Keratinocyte (primary cell): ENCODE measurements at regions not wholly inside any gene's neighbourhood (a gene's known extent, or its start where the extent isn't known, plus 50 kb on each side); places are given as distances from the start of the nearest gene placed in this dataset.
A peak's percentile ranks its signal among the peaks of the same experiment; 100 is the strongest.

Experiments
- DNase-seq: peaks from one replicate; pipeline ENCODE4 v3.0.0-alpha.2; 2011; ENCODE audit warnings: low read depth, missing footprints, low spot score
- FAIRE-seq: peaks from 2 replicates; lab custom pipeline; 2011; peaks lifted over from hg19 to GRCh38; lab: Jason Lieb, UNC
- H2AFZ ChIP-seq: 2 replicates; pipeline ENCODE4 v1.6.0; 2012; ENCODE audit warnings: low read length, control low read depth, inconsistent platforms; ENCODE audit not compliant: control insufficient read depth
- H3K27ac ChIP-seq: 2 replicates; pipeline ENCODE4 v1.5.1; 2011; ENCODE audit warnings: low read length; ENCODE audit not compliant: control insufficient read depth, insufficient read depth
- H3K27me3 ChIP-seq: 3 replicates; pipeline ENCODE4 v1.6.0; 2011; ENCODE audit warnings: low read length; ENCODE audit not compliant: control insufficient read depth, insufficient read depth; ENCODE audit errors: extremely low read depth
- H3K36me3 ChIP-seq, 2 experiments: 2 replicates in 1 of 2; 3 replicates in 1 of 2; pipeline ENCODE4 v1.5.1; 2011; ENCODE audit warnings: low read length in 2 of 2, mild to moderate bottlenecking in 1 of 2; ENCODE audit not compliant: control insufficient read depth in 2 of 2, insufficient read depth in 2 of 2; ENCODE audit errors: extremely low read depth in 1 of 2
- H3K4me1 ChIP-seq: 3 replicates; pipeline ENCODE4 v1.5.1; 2011; ENCODE audit warnings: low read length; ENCODE audit not compliant: control insufficient read depth, insufficient read depth; ENCODE audit errors: extremely low read depth
- H3K4me2 ChIP-seq: 3 replicates; pipeline ENCODE4 v1.6.0; 2011; ENCODE audit warnings: low read depth, low read length; ENCODE audit not compliant: control insufficient read depth, insufficient read depth; ENCODE audit errors: extremely low read depth
- H3K4me3 ChIP-seq, 3 experiments: fragments of 200-600 bp in 1 of 3; sonication (generic) in 1 of 3; 2 replicates in 2 of 3; 3 replicates in 1 of 3; pipeline ENCODE4 v1.5.1; 2011 to 2016; ENCODE audit warnings: low read length in 3 of 3, mild to moderate bottlenecking in 3 of 3, control low read depth in 2 of 3, inconsistent platforms in 1 of 3, low read depth in 1 of 3, mixed read lengths in 1 of 3, mixed run types in 1 of 3, moderate library complexity in 1 of 3; ENCODE audit not compliant: control insufficient read depth in 2 of 3, insufficient read depth in 2 of 3; ENCODE audit errors: extremely low read depth in 1 of 3
- H3K79me2 ChIP-seq: 2 replicates; pipeline ENCODE4 v1.6.0; 2012; ENCODE audit warnings: low read length; ENCODE audit not compliant: control insufficient read depth, insufficient read depth
- H3K9ac ChIP-seq: 3 replicates; pipeline ENCODE4 v1.6.0; 2011; ENCODE audit warnings: low read length; ENCODE audit not compliant: control insufficient read depth, insufficient read depth; ENCODE audit errors: extremely low read depth
- H3K9me1 ChIP-seq: 3 replicates; pipeline ENCODE4 v1.6.0; 2011; ENCODE audit warnings: low read length; ENCODE audit not compliant: control insufficient read depth, insufficient read depth; ENCODE audit errors: extremely low read depth
- H3K9me3 ChIP-seq: 2 replicates; pipeline ENCODE4 v1.5.1; 2012; ENCODE audit warnings: low read depth, low read length; ENCODE audit not compliant: control insufficient read depth
- H4K20me1 ChIP-seq: 3 replicates; pipeline ENCODE4 v1.6.0; 2011; ENCODE audit warnings: low read length; ENCODE audit not compliant: control insufficient read depth, insufficient read depth; ENCODE audit errors: extremely low read depth
- CTCF ChIP-seq, 3 experiments: IDR thresholded peaks in 1 of 3; conservative IDR thresholded peaks in 1 of 3; optimal IDR thresholded peaks in 1 of 3; 2 replicates in 2 of 3; 3 replicates in 1 of 3; pipeline versions ENCODE3 to v1.5.1; 2011; ENCODE audit warnings: low read length in 3 of 3, mild to moderate bottlenecking in 3 of 3, moderate library complexity in 2 of 3, control low read depth in 1 of 3, inconsistent platforms in 1 of 3; ENCODE audit not compliant: insufficient read depth in 2 of 3; ENCODE audit errors: extremely low read depth in 1 of 3
- EZH2 ChIP-seq: IDR thresholded peaks from one replicate; pipeline ENCODE4 v1.6.1; 2012; ENCODE audit warnings: inconsistent platforms, mild to moderate bottlenecking, low read length, moderate library complexity
- dilution Hi-C: fragments of 300-500 bp; cut with MboI; formaldehyde crosslinking; loops from one replicate; pipeline ENCODE4 v1.7.0; 2020; ENCODE audit warnings: low sequenced_read_pairs; ENCODE audit not compliant: extremely low pct_ligation_motif_present

GRCh38 chr5:172561151-172561550 lies 79.9 kb upstream of the NEURL1B start:
- Histone ChIP-seq H3K9me3 (no peaks in the 10 kb centered on the region), H3K4me3 (no peak overlapping the region), H3K4me1 (peaks cover 20% of the 10 kb centered on the region), H3K9me1 (no peaks in the 10 kb centered on the region), H3K27me3 (peaks cover 23% of the 10 kb centered on the region), H4K20me1 (no peaks in the 10 kb centered on the region), H2AFZ (no peak overlapping the region), H3K9ac (no peak overlapping the region), H3K79me2 (no peaks in the 10 kb centered on the region), H3K27ac (peak overlapping the region; percentile 63), H3K4me2 (peak overlapping the region; percentile 37), H3K36me3 (no peaks in the 10 kb centered on the region)
- dilution Hi-C loops = no loop called here
- TF ChIP-seq CTCF (optimal IDR thresholded peaks at IDR 0.05 in 1 of 3, IDR thresholded peaks at IDR 0.05 in 1 of 3, conservative IDR thresholded peaks at IDR 0.05 in 1 of 3; ENCODE audit: extremely low read depth in 1 of 3, insufficient read depth in 2 of 3, low read length in 3 of 3) (no peak), EZH2 (no peak)
- DNase-seq = peak; percentile 89
- peak; percentile 95 for FAIRE-seq

GRCh38 chr5:172559004-172559932 lies 81.8 kb upstream of the NEURL1B start:
- no peak for FAIRE-seq
- Histone ChIP-seq H4K20me1 (no peaks in the 10 kb centered on the region), H3K79me2 (no peaks in the 10 kb centered on the region), H3K9ac (peak overlapping the region; percentile 33), H3K4me2 (peak overlapping the region; percentile 67), H3K27me3 (peaks cover 18% of the 10 kb centered on the region), H3K9me3 (no peaks in the 10 kb centered on the region), H3K27ac (peak overlapping the region; percentile 51), H3K4me1 (peaks cover 20% of the 10 kb centered on the region), H3K9me1 (no peaks in the 10 kb centered on the region), H2AFZ (no peak overlapping the region), H3K4me3 (peak overlapping the region in 2 of 3 experiments; percentile 1 to 18), H3K36me3 (no peaks in the 10 kb centered on the region)
- DNase-seq = no peak
- no peak for TF ChIP-seq CTCF (optimal IDR thresholded peaks at IDR 0.05 in 1 of 3, IDR thresholded peaks at IDR 0.05 in 1 of 3, conservative IDR thresholded peaks at IDR 0.05 in 1 of 3; ENCODE audit: extremely low read depth in 1 of 3, insufficient read depth in 2 of 3, low read length in 3 of 3)
- TF ChIP-seq EZH2 = no peak
- dilution Hi-C loops = no loop called here
